Panc1 (cell line): ENCODE measurements at regions not wholly inside any gene's neighbourhood (a gene's known extent, or its start where the extent isn't known, plus 50 kb on each side); places are given as distances from the start of the nearest gene placed in this dataset.
A peak's percentile ranks its signal among the peaks of the same experiment; 100 is the strongest.

Source experiments
- POLR2AphosphoS5 ChIP-seq: IDR thresholded peaks from 2 replicates; pipeline ENCODE4 v1.6.1; 2012; ENCODE audit warnings: mild to moderate bottlenecking, low read depth, low read length, moderate library complexity
- SIN3A ChIP-seq: IDR thresholded peaks from 2 replicates; pipeline ENCODE4 v1.6.1; 2012; ENCODE audit warnings: low read depth, mild to moderate bottlenecking, low read length, moderate library complexity, borderline replicate concordance; ENCODE audit not compliant: insufficient read depth
- TCF7L2 ChIP-seq: IDR thresholded peaks from 2 replicates; pipeline ENCODE4 v1.6.1; 2011; ENCODE audit warnings: mild to moderate bottlenecking, low read depth, low read length, inconsistent platforms
- TF ChIP-seq, protein P1 (sequence below): fragments of 450-650 bp; IDR thresholded peaks from 2 replicates; pipeline ENCODE4 v1.5.1; 2017; ENCODE audit warnings: mild to moderate bottlenecking
- TF ChIP-seq, protein P2 (sequence below), 2 experiments: IDR thresholded peaks; 2 replicates each; pipeline ENCODE4 v1.6.1; 2011 to 2012; ENCODE audit warnings: low read depth in 2 of 2, control low read depth in 1 of 2, low read length in 1 of 2, mild to moderate bottlenecking in 1 of 2, moderate library complexity in 1 of 2; ENCODE audit not compliant: insufficient read depth in 1 of 2

DNA sequence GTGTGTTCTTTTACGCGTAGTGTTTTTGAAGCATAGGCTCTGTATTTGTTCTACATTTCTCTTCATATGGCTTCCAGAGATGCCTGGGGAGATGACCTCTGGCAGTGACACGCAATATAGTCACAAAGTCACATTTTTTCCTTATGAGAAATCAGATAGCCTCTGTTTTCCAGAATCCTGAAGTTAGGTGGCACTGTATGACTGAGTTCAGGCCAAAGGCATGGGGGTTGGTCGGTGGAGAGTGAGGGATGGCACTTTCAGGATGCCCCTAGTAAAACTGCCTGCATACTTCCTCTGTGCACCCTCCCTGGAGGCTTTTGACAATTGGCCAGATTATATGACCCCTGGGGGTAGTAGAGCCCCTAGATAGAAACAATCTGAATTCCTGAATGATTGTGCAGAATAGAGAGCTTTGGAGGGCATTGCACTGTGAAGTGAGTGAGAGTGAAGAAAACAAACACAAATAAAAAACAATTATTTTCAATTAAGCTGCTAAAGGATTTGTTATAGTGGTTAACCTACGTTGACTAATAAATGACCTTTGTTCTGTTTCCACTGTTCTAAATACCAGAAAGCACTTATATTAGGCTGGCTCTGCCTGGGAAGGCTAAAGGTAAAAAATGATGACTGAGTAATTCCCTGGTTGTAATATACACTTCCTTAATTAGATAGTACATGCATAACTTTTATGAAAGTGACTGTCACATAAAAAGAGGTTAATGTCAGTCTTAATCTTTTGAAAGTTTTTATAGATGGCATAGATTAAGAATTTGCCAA is 1660.8 kb downstream of the PLA2G4A start:
- TF ChIP-seq, protein P1, sequence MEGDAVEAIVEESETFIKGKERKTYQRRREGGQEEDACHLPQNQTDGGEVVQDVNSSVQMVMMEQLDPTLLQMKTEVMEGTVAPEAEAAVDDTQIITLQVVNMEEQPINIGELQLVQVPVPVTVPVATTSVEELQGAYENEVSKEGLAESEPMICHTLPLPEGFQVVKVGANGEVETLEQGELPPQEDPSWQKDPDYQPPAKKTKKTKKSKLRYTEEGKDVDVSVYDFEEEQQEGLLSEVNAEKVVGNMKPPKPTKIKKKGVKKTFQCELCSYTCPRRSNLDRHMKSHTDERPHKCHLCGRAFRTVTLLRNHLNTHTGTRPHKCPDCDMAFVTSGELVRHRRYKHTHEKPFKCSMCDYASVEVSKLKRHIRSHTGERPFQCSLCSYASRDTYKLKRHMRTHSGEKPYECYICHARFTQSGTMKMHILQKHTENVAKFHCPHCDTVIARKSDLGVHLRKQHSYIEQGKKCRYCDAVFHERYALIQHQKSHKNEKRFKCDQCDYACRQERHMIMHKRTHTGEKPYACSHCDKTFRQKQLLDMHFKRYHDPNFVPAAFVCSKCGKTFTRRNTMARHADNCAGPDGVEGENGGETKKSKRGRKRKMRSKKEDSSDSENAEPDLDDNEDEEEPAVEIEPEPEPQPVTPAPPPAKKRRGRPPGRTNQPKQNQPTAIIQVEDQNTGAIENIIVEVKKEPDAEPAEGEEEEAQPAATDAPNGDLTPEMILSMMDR, result 0 out of 2 replicates have a peak, but pooled peaks have one; percentile 25
- TF ChIP-seq, protein P2, sequence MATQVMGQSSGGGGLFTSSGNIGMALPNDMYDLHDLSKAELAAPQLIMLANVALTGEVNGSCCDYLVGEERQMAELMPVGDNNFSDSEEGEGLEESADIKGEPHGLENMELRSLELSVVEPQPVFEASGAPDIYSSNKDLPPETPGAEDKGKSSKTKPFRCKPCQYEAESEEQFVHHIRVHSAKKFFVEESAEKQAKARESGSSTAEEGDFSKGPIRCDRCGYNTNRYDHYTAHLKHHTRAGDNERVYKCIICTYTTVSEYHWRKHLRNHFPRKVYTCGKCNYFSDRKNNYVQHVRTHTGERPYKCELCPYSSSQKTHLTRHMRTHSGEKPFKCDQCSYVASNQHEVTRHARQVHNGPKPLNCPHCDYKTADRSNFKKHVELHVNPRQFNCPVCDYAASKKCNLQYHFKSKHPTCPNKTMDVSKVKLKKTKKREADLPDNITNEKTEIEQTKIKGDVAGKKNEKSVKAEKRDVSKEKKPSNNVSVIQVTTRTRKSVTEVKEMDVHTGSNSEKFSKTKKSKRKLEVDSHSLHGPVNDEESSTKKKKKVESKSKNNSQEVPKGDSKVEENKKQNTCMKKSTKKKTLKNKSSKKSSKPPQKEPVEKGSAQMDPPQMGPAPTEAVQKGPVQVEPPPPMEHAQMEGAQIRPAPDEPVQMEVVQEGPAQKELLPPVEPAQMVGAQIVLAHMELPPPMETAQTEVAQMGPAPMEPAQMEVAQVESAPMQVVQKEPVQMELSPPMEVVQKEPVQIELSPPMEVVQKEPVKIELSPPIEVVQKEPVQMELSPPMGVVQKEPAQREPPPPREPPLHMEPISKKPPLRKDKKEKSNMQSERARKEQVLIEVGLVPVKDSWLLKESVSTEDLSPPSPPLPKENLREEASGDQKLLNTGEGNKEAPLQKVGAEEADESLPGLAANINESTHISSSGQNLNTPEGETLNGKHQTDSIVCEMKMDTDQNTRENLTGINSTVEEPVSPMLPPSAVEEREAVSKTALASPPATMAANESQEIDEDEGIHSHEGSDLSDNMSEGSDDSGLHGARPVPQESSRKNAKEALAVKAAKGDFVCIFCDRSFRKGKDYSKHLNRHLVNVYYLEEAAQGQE (IDR thresholded peaks at IDR 0.05; ENCODE audit: insufficient read depth in 1 of 2, low read depth in 2 of 2, low read length in 1 of 2), result no peak
- no peak for TF ChIP-seq SIN3A
- no peak for TF ChIP-seq POLR2AphosphoS5
- TF ChIP-seq TCF7L2, result no peak
